Mesendoderm (in vitro differentiated cells): ENCODE measurements at regions not wholly inside any gene's neighbourhood (a gene's known extent, or its start where the extent isn't known, plus 50 kb on each side); places are given as distances from the start of the nearest gene placed in this dataset.

Experiments
- DNase-seq: peaks from one replicate; pipeline ENCODE4 v3.0.0; 2013
- H2AK5ac ChIP-seq: 2 replicates; pipeline ENCODE4 v1.6.1; 2013; ENCODE audit warnings: low read length, inconsistent platforms
- H2BK120ac ChIP-seq: 2 replicates; pipeline ENCODE4 v1.6.1; 2013; ENCODE audit warnings: low read depth, mild to moderate bottlenecking, low read length, moderate library complexity, mixed read lengths
- H2BK15ac ChIP-seq: replicated peaks from 2 replicates; pipeline ENCODE4 v1.6.1; 2013; ENCODE audit warnings: low read depth, mild to moderate bottlenecking, moderate library complexity
- H2BK5ac ChIP-seq: 2 replicates; pipeline ENCODE4 v1.6.1; 2013; ENCODE audit warnings: low read length, inconsistent platforms
- H3K18ac ChIP-seq: 2 replicates; pipeline ENCODE4 v1.6.1; 2013; ENCODE audit warnings: mild to moderate bottlenecking, low read length, mixed read lengths
- H3K23ac ChIP-seq: one replicate; pipeline ENCODE4 v1.6.1; 2013; ENCODE audit warnings: low read length
- H3K27ac ChIP-seq: 2 replicates; pipeline ENCODE4 v1.5.1; 2013; ENCODE audit warnings: low read depth, mild to moderate bottlenecking, inconsistent platforms, low read length, moderate library complexity
- H3K27me3 ChIP-seq: 2 replicates; pipeline ENCODE4 v1.6.1; 2013; ENCODE audit warnings: low read length, control low read depth, mild to moderate bottlenecking, inconsistent platforms; ENCODE audit not compliant: insufficient read depth, poor library complexity
- H3K36me3 ChIP-seq: 2 replicates; pipeline ENCODE4 v1.6.1; 2013; ENCODE audit warnings: low read length, inconsistent platforms; ENCODE audit not compliant: control insufficient read depth, insufficient read depth
- H3K4ac ChIP-seq: one replicate; pipeline ENCODE4 v1.6.1; 2013; ENCODE audit warnings: low read depth, mild to moderate bottlenecking, low read length, moderate library complexity
- H3K4me1 ChIP-seq: 2 replicates; pipeline ENCODE4 v1.6.1; 2013; ENCODE audit warnings: low read depth, low read length, inconsistent platforms; ENCODE audit not compliant: control insufficient read depth
- H3K4me2 ChIP-seq: 2 replicates; pipeline ENCODE4 v1.6.1; 2013; ENCODE audit warnings: low read length
- H3K4me3 ChIP-seq: 2 replicates; pipeline ENCODE4 v1.5.1; 2013; ENCODE audit warnings: mild to moderate bottlenecking, low read length
- H3K56ac ChIP-seq: one replicate; pipeline ENCODE4 v1.6.1; 2013; ENCODE audit warnings: low read length
- H3K79me1 ChIP-seq: 2 replicates; pipeline ENCODE4 v1.6.1; 2013; ENCODE audit warnings: low read length, inconsistent platforms
- H3K79me2 ChIP-seq: 2 replicates; pipeline ENCODE4 v1.6.1; 2013; ENCODE audit warnings: mild to moderate bottlenecking, low read length; ENCODE audit not compliant: control insufficient read depth, insufficient read depth
- H3K9ac ChIP-seq: 2 replicates; pipeline ENCODE4 v1.6.1; 2013; ENCODE audit warnings: low read length, inconsistent platforms
- H4K5ac ChIP-seq: one replicate; pipeline ENCODE4 v1.6.1; 2013; ENCODE audit warnings: low read length
- H4K8ac ChIP-seq: one replicate; pipeline ENCODE4 v1.6.1; 2013; ENCODE audit warnings: low read depth, mild to moderate bottlenecking, control low read depth, low read length, moderate library complexity
- WGBS: extraction: QIAGEN DNeasy Blood & Tissue Kit; methylation state at CpG from one replicate; pipeline ENCODE4 v1.1.7; 2013; ENCODE audit warnings: low lambda C conversion rate, missing lambda C conversion rate; ENCODE audit not compliant: insufficient coverage; ENCODE audit errors: extremely low coverage; 5-methylcytosine and 5-hydroxymethylcytosine counted together

- H2BK120ac ChIP-seq, result no peak overlapping the region
- no peak overlapping the region for H2BK5ac ChIP-seq
- no CpG with 5 or more reads among the region's 2 CpGs for WGBS
- H2BK15ac ChIP-seq, result no peak overlapping the region
- H4K8ac ChIP-seq, result no peak overlapping the region
- no peak overlapping the region for H4K5ac ChIP-seq
- H3K79me1 ChIP-seq, result no peaks in the 10 kb centered on the region
- H3K4me3 ChIP-seq, result no peak overlapping the region
- H3K36me3 ChIP-seq, result no peaks in the 10 kb centered on the region
- H3K56ac ChIP-seq, result no peak overlapping the region
- H3K18ac ChIP-seq, result no peak overlapping the region
- no peak overlapping the region for H3K9ac ChIP-seq
- no peak overlapping the region for H3K23ac ChIP-seq
- no peaks in the 10 kb centered on the region for H3K79me2 ChIP-seq
- no peak overlapping the region for H2AK5ac ChIP-seq
- no peak for DNase-seq
- no peaks in the 10 kb centered on the region for H3K27me3 ChIP-seq
- no peak overlapping the region for H3K4me2 ChIP-seq
- H3K4me1 ChIP-seq, result no peaks in the 10 kb centered on the region
- H3K4ac ChIP-seq, result no peak overlapping the region
- no peak overlapping the region for H3K27ac ChIP-seq
These were observed 210.1 kb downstream of the KDR start for GRCh38 chr4:54915276-54915675.

GRCh38 chr4:54914781-54915180 is 210.6 kb downstream of the KDR start:
- no peaks in the 10 kb centered on the region for H3K79me2 ChIP-seq
- no peak overlapping the region for H3K9ac ChIP-seq
- no peak overlapping the region for H2BK120ac ChIP-seq
- no peak overlapping the region for H3K56ac ChIP-seq
- H3K4me3 ChIP-seq, result no peak overlapping the region
- H2AK5ac ChIP-seq, result no peak overlapping the region
- H3K36me3 ChIP-seq, result no peaks in the 10 kb centered on the region
- no peaks in the 10 kb centered on the region for H3K27me3 ChIP-seq
- no peak overlapping the region for H2BK5ac ChIP-seq
- no CpG with 5 or more reads among the region's 2 CpGs for WGBS
- H3K79me1 ChIP-seq, result no peaks in the 10 kb centered on the region
- H3K4me2 ChIP-seq, result no peak overlapping the region
- H3K23ac ChIP-seq, result no peak overlapping the region
- no peak overlapping the region for H2BK15ac ChIP-seq
- DNase-seq, result no peak
- no peak overlapping the region for H4K5ac ChIP-seq
- no peak overlapping the region for H3K27ac ChIP-seq
- H3K18ac ChIP-seq, result no peak overlapping the region
- no peak overlapping the region for H4K8ac ChIP-seq
- H3K4me1 ChIP-seq, result no peaks in the 10 kb centered on the region
- H3K4ac ChIP-seq, result no peak overlapping the region

GRCh38 chr4:54913751-54914526 is 211.5 kb downstream of the KDR start:
- Histone ChIP-seq H2BK15ac (no peak overlapping the region), H2BK120ac (no peak overlapping the region), H4K8ac (no peak overlapping the region), H3K36me3 (no peaks in the 10 kb centered on the region), H3K27me3 (no peaks in the 10 kb centered on the region), H3K4me2 (no peak overlapping the region), H3K23ac (no peak overlapping the region), H4K5ac (no peak overlapping the region), H2AK5ac (no peak overlapping the region), H3K56ac (no peak overlapping the region), H3K79me1 (no peaks in the 10 kb centered on the region), H3K4ac (no peak overlapping the region), H2BK5ac (no peak overlapping the region), H3K79me2 (no peaks in the 10 kb centered on the region), H3K4me1 (no peaks in the 10 kb centered on the region), H3K4me3 (no peak overlapping the region), H3K9ac (no peak overlapping the region), H3K27ac (no peak overlapping the region), H3K18ac (no peak overlapping the region)
- no CpG with 5 or more reads among the region's 8 CpGs for WGBS
- DNase-seq, result no peak

GRCh38 chr4:54912155-54912554 is 213.2 kb downstream of the KDR start:
- Histone ChIP-seq H3K4me2 (no peak overlapping the region), H4K8ac (no peak overlapping the region), H2BK5ac (no peak overlapping the region), H3K56ac (no peak overlapping the region), H3K27ac (no peak overlapping the region), H3K27me3 (no peaks in the 10 kb centered on the region), H3K36me3 (no peaks in the 10 kb centered on the region), H3K79me1 (no peaks in the 10 kb centered on the region), H3K4ac (no peak overlapping the region), H4K5ac (no peak overlapping the region), H2BK120ac (no peak overlapping the region), H3K9ac (no peak overlapping the region), H3K4me1 (no peaks in the 10 kb centered on the region), H2BK15ac (no peak overlapping the region), H3K18ac (no peak overlapping the region), H3K79me2 (no peaks in the 10 kb centered on the region), H3K4me3 (no peak overlapping the region), H2AK5ac (no peak overlapping the region), H3K23ac (no peak overlapping the region)
- peak; percentile 37 for DNase-seq
- WGBS, result no CpG with 5 or more reads among the region's 3 CpGs

DNA sequence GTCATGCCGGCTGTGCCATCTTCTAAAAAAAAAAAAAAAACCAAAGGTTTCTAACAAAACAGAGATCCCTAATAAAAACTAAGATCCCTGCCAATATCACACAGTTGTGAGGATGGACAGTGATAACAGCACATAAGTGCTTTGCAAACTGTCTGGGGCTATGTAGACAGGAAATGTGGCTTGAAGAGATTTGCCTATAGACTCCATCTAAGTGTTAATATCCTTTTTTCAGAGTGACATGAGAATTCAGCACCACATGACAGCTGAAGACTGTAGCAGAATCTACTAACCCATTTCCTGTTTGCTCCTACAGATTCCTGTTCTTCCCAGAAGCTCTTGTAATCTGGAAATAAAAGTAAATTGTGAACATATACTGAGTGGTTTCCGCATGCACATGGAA is 215.4 kb downstream of the KDR start:
- Histone ChIP-seq H3K9ac (no peak overlapping the region), H2AK5ac (no peak overlapping the region), H3K79me2 (no peaks in the 10 kb centered on the region), H3K27me3 (no peaks in the 10 kb centered on the region), H2BK5ac (no peak overlapping the region), H3K79me1 (no peaks in the 10 kb centered on the region), H4K5ac (no peak overlapping the region), H3K4me3 (no peak overlapping the region), H4K8ac (no peak overlapping the region), H2BK120ac (no peak overlapping the region), H3K36me3 (no peaks in the 10 kb centered on the region), H3K56ac (no peak overlapping the region), H3K27ac (no peak overlapping the region), H3K4me1 (no peaks in the 10 kb centered on the region), H3K18ac (no peak overlapping the region), H3K4ac (no peak overlapping the region), H2BK15ac (no peak overlapping the region), H3K4me2 (no peak overlapping the region), H3K23ac (no peak overlapping the region)
- no peak for DNase-seq
- WGBS, result no CpG with 5 or more reads among the region's 2 CpGs

DNA sequence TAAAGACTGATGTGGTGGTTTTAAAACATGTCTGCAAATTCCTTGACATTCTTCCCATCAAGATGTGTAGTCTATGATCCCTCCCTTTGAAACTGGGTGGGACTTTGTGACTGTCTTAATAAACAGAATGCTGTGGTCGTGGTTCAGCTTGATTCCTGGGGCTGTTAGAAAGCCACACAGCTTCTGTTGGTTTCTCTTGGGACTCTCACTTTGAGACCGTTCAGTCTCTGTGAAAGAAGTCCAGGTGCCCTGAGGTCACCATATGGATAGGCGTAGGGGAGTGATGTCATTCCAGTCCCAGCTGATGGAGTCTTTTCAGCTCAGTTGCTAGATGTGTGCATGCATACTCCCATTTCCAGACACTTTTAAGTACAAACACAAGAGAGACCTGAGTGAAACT is 216.6 kb downstream of the KDR start:
- no peak overlapping the region for H3K4me3 ChIP-seq
- H3K56ac ChIP-seq, result no peak overlapping the region
- H3K79me1 ChIP-seq, result no peaks in the 10 kb centered on the region
- H3K23ac ChIP-seq, result no peak overlapping the region
- H3K27ac ChIP-seq, result no peak overlapping the region
- no peak overlapping the region for H4K8ac ChIP-seq
- no peaks in the 10 kb centered on the region for H3K4me1 ChIP-seq
- no peak for DNase-seq
- no peak overlapping the region for H4K5ac ChIP-seq
- no peak overlapping the region for H2BK15ac ChIP-seq
- no peak overlapping the region for H2BK120ac ChIP-seq
- no peaks in the 10 kb centered on the region for H3K27me3 ChIP-seq
- H3K18ac ChIP-seq, result no peak overlapping the region
- no CpG with 5 or more reads among the region's 3 CpGs for WGBS
- no peak overlapping the region for H2AK5ac ChIP-seq
- H3K79me2 ChIP-seq, result no peaks in the 10 kb centered on the region
- H3K4ac ChIP-seq, result no peak overlapping the region
- H3K36me3 ChIP-seq, result no peaks in the 10 kb centered on the region
- no peak overlapping the region for H2BK5ac ChIP-seq
- no peak overlapping the region for H3K9ac ChIP-seq
- no peak overlapping the region for H3K4me2 ChIP-seq
